ENCODE measurements at regions not wholly inside any gene's neighbourhood (a gene's known extent, or its start where the extent isn't known, plus 50 kb on each side); places are given as distances from the start of the nearest gene placed in this dataset.

DNA sequence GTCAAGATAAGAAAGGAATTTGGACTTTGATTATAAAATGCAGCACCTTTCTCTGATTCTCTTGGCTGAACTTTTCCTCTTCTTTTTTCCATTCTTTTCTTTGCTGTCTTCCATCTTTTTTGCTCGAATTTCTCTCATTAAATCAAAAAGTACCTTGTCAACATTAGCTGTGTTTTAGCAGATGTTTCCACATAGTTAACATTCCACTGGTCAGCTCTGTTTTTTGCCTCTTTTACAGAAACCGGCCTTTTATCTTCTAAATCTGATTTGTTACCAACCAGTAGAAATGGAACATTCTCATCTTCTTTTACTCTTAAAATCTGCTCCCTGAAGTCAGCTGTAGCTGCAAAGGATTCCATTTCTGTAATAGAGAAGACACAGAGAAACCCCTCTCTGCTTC lies 71.1 kb upstream of the SYT1 start:
- H3K9me3 Mint-ChIP-seq: peaks cover 11% of the 10 kb centered on the region
- no peaks in the 10 kb centered on the region for H3K36me3 Mint-ChIP-seq (ENCODE audit: low read depth)
- Histone ChIP-seq H3K4me3 (ENCODE audit: low read length) (no peak overlapping the region), H3K4me1 (ENCODE audit: control insufficient read depth, insufficient read depth, low read length) (no peaks in the 10 kb centered on the region), H3K27me3 (ENCODE audit: control insufficient read depth, insufficient read depth, low read length, poor library complexity, severe bottlenecking) (no peaks in the 10 kb centered on the region), H3K9ac (ENCODE audit: extremely low read depth, low read length, poor library complexity, severe bottlenecking) (no peak overlapping the region), H3K9me3 (ENCODE audit: control insufficient read depth, low read length) (peaks cover 9% of the 10 kb centered on the region), H3K36me3 (ENCODE audit: control insufficient read depth, insufficient read depth, low read length) (no peaks in the 10 kb centered on the region), H3K27ac (ENCODE audit: low read depth, low read length) (no peak overlapping the region)
- H3K4me1 Mint-ChIP-seq: no peaks in the 10 kb centered on the region
- H3K27ac Mint-ChIP-seq: no peak overlapping the region
- no peak for TF ChIP-seq CTCF (conservative IDR thresholded peaks at IDR 0.05)
- WGBS, 2 experiments (ENCODE audit: insufficient coverage in 1 of 2, insufficient read length in 1 of 2): 89 to 91% methylated on average over 2 of the region's 2 CpGs
- H3K4me3 Mint-ChIP-seq: no peak overlapping the region
- DNase-seq: no peak
- no peaks in the 10 kb centered on the region for H3K27me3 Mint-ChIP-seq (ENCODE audit: insufficient read depth)

DNA sequence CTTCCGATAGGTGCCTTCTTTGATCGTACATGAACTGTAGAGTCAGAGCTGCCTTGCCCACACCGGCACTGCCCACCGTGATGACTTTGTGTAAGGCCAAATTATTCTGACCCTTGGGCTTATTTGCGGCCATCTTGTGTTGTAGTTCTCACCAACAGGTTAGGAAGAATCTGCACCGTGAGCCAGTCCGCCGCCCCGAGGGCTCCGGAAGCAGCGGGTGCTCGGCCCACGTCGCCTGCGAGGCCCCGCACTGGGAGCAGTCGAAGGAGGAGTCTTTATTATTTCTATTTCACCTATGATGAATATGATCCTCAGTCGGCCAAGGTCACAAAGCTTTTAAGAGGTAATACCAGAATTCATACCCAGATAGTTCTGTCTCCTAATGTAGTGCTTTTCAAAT lies 70.6 kb upstream of the SYT1 start:
- no peak for DNase-seq
- Mint-ChIP-seq H3K9me3 (peaks cover 11% of the 10 kb centered on the region), H3K36me3 (ENCODE audit: low read depth) (no peaks in the 10 kb centered on the region), H3K4me1 (no peaks in the 10 kb centered on the region), H3K27ac (no peak overlapping the region), H3K27me3 (ENCODE audit: insufficient read depth) (no peaks in the 10 kb centered on the region), H3K4me3 (no peak overlapping the region)
- WGBS, 2 experiments (ENCODE audit: insufficient coverage in 1 of 2, insufficient read length in 1 of 2): 93 to 96% methylated on average over 18 of the region's 18 CpGs
- Histone ChIP-seq H3K9ac (ENCODE audit: extremely low read depth, low read length, poor library complexity, severe bottlenecking) (no peak overlapping the region), H3K36me3 (ENCODE audit: control insufficient read depth, insufficient read depth, low read length) (no peaks in the 10 kb centered on the region), H3K9me3 (ENCODE audit: control insufficient read depth, low read length) (peaks cover 9% of the 10 kb centered on the region), H3K4me1 (ENCODE audit: control insufficient read depth, insufficient read depth, low read length) (no peaks in the 10 kb centered on the region), H3K27me3 (ENCODE audit: control insufficient read depth, insufficient read depth, low read length, poor library complexity, severe bottlenecking) (no peaks in the 10 kb centered on the region), H3K27ac (ENCODE audit: low read depth, low read length) (no peak overlapping the region), H3K4me3 (ENCODE audit: low read length) (no peak overlapping the region)
- no peak for TF ChIP-seq CTCF (conservative IDR thresholded peaks at IDR 0.05)

GRCh38 chr12:78795934-78796445 lies 68.6 kb upstream of the SYT1 start:
- Mint-ChIP-seq H3K27ac (no peak overlapping the region), H3K4me3 (no peak overlapping the region), H3K36me3 (ENCODE audit: low read depth) (no peaks in the 10 kb centered on the region), H3K9me3 (peaks cover 11% of the 10 kb centered on the region), H3K4me1 (no peaks in the 10 kb centered on the region), H3K27me3 (ENCODE audit: insufficient read depth) (no peaks in the 10 kb centered on the region)
- Histone ChIP-seq H3K9ac (ENCODE audit: extremely low read depth, low read length, poor library complexity, severe bottlenecking) (no peak overlapping the region), H3K36me3 (ENCODE audit: control insufficient read depth, insufficient read depth, low read length) (no peaks in the 10 kb centered on the region), H3K4me3 (ENCODE audit: low read length) (no peak overlapping the region), H3K9me3 (ENCODE audit: control insufficient read depth, low read length) (peaks cover 9% of the 10 kb centered on the region), H3K27ac (ENCODE audit: low read depth, low read length) (no peak overlapping the region), H3K4me1 (ENCODE audit: control insufficient read depth, insufficient read depth, low read length) (no peaks in the 10 kb centered on the region), H3K27me3 (ENCODE audit: control insufficient read depth, insufficient read depth, low read length, poor library complexity, severe bottlenecking) (no peaks in the 10 kb centered on the region)
- TF ChIP-seq CTCF (conservative IDR thresholded peaks at IDR 0.05): no peak
- DNase-seq: no peak
